BE2C (cell line): ENCODE measurements at regions not wholly inside any gene's neighbourhood (a gene's known extent, or its start where the extent isn't known, plus 50 kb on each side); places are given as distances from the start of the nearest gene placed in this dataset.

Source experiments
- DNase-seq: peaks from one replicate; pipeline ENCODE4 v3.0.0-alpha.2; 2020
- H3K27me3 ChIP-seq: fragments of 250-450 bp; sonication (Bioruptor Pico); 2 replicates; pipeline ENCODE4 v1.5.1; 2020; ENCODE audit warnings: mild to moderate bottlenecking
- H3K36me3 ChIP-seq: fragments of 250-450 bp; sonication (Bioruptor Pico); 2 replicates; pipeline ENCODE4 v1.5.1; 2020; ENCODE audit warnings: mild to moderate bottlenecking
- H3K4me1 ChIP-seq: fragments of 250-450 bp; sonication (Bioruptor Pico); 2 replicates; pipeline ENCODE4 v1.5.1; 2020
- H3K4me3 ChIP-seq: 2 replicates; pipeline ENCODE4 v1.5.1; 2011; ENCODE audit warnings: low read depth, low read length
- H3K9me3 ChIP-seq: fragments of 250-450 bp; sonication (Bioruptor Pico); 2 replicates; pipeline ENCODE4 v1.5.1; 2020
- CTCF ChIP-seq: IDR thresholded peaks from 2 replicates; pipeline ENCODE4 v1.5.1; 2012; ENCODE audit warnings: mild to moderate bottlenecking, low read depth, low read length

GRCh38 chr5:159713773-159714172 is 202.5 kb upstream of the ADRA1B start:
- H3K9me3 ChIP-seq = no peaks in the 10 kb centered on the region
- H3K36me3 ChIP-seq = no peaks in the 10 kb centered on the region
- H3K4me1 ChIP-seq = no peaks in the 10 kb centered on the region
- H3K27me3 ChIP-seq = peaks cover 16% of the 10 kb centered on the region
- H3K4me3 ChIP-seq = no peak overlapping the region
- DNase-seq = no peak
- no peak for TF ChIP-seq CTCF

GRCh38 chr5:159725475-159725874 is 190.8 kb upstream of the ADRA1B start:
- Histone ChIP-seq H3K4me3 (no peak overlapping the region), H3K27me3 (0 out of 2 replicates have a peak, but pooled peaks cover 6% of the 10 kb centered on the region), H3K4me1 (no peaks in the 10 kb centered on the region), H3K9me3 (no peaks in the 10 kb centered on the region), H3K36me3 (no peaks in the 10 kb centered on the region)
- no peak for TF ChIP-seq CTCF
- DNase-seq = no peak

DNA sequence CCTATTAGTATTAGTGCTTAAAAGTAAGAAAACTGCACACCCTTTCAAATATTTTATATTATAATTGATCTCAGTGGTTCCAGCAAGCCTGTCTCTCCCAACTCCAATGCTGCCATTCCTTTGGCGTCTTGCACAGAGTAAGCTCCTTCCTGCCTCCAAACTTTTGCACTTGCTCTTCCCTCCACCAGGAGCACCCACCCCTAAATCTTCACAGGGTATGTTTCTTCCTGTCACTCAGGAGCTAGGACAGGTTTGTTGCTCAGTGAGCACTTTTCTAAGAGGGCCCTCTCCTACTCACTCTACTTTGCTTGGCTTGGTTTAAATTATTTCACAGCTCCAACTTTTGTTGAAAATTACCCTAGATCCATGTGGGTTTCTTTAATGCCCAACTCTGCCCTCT is 189.1 kb upstream of the ADRA1B start:
- no peak for TF ChIP-seq CTCF
- no peak for DNase-seq

DNA sequence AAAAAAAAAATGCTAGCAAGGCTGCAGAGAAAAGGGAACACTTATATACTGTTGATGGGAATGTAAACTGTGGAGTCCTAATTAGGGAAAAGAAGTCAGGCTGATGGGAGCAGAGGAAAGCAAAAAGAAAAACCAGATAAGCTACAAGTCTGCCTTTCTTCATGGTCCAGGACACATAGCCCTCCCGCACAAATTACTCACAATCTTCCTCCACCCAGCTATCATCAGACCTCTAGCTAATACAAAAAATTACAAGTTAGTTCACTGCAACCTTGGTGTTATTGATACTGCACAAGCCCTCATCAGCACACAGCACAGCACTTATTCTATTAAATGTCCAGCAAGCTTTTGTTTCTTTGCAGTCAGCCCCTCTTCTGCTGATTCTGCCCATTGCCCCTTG is 186.0 kb upstream of the ADRA1B start:
- Histone ChIP-seq H3K27me3 (peaks cover 6% of the 10 kb centered on the region; the same call in 1 of the 2 replicates), H3K4me1 (no peaks in the 10 kb centered on the region), H3K36me3 (no peaks in the 10 kb centered on the region), H3K4me3 (no peak overlapping the region), H3K9me3 (no peaks in the 10 kb centered on the region)
- TF ChIP-seq CTCF = no peak
- DNase-seq = no peak

More for the DNA sequence above, 189.1 kb upstream of the ADRA1B start:
- Histone ChIP-seq H3K4me1 (no peaks in the 10 kb centered on the region), H3K9me3 (no peaks in the 10 kb centered on the region), H3K4me3 (no peak overlapping the region), H3K36me3 (no peaks in the 10 kb centered on the region), H3K27me3 (0 out of 2 replicates have a peak, but pooled peaks cover 6% of the 10 kb centered on the region)

DNA sequence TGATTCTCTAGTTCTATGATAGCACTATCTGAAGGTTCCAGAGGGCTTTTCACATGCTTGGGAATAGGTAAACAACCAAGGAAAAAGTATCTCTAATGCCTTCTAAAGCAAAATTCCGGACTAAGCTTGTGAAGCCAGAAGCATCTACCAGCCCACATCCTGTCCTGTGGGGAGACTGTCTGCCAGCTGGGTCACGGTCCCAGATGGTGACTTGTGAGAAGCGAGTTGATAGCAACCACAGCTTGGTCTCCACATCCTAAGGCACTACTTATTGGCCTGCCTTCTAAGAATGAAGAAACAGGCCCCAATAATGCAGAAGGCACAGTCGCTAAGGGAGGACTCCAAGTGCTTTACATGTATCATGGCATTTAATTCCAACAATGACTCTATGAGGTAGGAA is 184.1 kb upstream of the ADRA1B start:
- Histone ChIP-seq H3K27me3 (peaks cover 5% of the 10 kb centered on the region; the same call in 1 of the 2 replicates), H3K4me1 (no peaks in the 10 kb centered on the region), H3K36me3 (no peaks in the 10 kb centered on the region), H3K9me3 (no peaks in the 10 kb centered on the region), H3K4me3 (no peak overlapping the region)
- no peak for DNase-seq
- no peak for TF ChIP-seq CTCF

DNA sequence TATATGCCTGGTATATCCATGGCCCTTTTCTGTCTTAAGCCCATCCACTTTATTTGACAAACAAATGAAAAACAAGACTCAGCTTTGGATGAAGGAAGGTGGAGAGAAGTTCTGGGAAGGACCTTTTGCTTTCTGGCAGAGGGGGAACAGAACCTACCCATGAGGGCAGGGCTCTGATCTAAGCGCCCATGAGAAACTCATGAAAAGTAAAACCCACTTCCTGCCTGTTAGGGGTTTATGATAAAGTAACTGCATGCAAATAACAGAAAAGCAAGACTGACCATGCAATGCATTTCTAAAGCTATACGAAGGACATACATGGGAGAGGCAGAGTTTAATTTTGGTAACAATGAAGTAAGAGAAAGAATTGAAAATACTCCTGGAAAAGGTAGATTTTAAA is 181.9 kb upstream of the ADRA1B start:
- Histone ChIP-seq H3K9me3 (no peaks in the 10 kb centered on the region), H3K36me3 (no peaks in the 10 kb centered on the region), H3K27me3 (no peaks in the 10 kb centered on the region; the same call in 1 of the 2 replicates), H3K4me3 (no peak overlapping the region), H3K4me1 (no peaks in the 10 kb centered on the region)
- no peak for DNase-seq
- no peak for TF ChIP-seq CTCF
